ENCODE measurements at regions not wholly inside any gene's neighbourhood (a gene's known extent, or its start where the extent isn't known, plus 50 kb on each side); places are given as distances from the start of the nearest gene placed in this dataset.

DNA sequence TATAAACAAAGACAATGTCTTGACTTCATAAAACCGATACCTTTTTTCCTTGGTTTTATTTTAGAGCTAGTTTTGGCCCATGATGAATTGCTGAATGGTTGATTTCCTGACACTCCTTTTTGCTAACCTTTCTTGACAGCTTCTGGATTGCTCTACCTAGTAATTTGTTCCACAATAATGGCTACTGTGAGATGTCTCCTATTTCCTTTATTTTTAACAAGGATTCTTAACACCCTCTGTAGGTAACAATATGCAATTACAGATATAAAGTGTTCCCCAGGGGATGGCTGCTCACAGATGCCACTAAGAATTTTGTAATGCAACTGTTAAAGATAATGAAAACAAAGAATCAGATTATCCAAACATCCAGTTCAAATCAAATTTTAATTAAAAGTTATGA is 100.8 kb upstream of the ATP5MC3 start:
- FAIRE-seq (peak; percentile 79), DNase-seq (ENCODE audit: low read depth in 1 of 2, low spot score in 2 of 2) (no peak)
- no peak overlapping the region for H2AFZ ChIP-seq (ENCODE audit: low read length)
- H3K27me3 ChIP-seq (replicated peaks in 1 of 4; ENCODE audit: control insufficient read depth in 3 of 4, extremely low read depth in 1 of 4, insufficient read depth in 3 of 4, low read length in 3 of 4), result no peaks in the 10 kb centered on the region
- POLR2A ChIA-PET (ENCODE audit: partially characterized antibody), result no interaction called here
- no peak overlapping the region for H3K4ac ChIP-seq (replicated peaks; ENCODE audit: insufficient read length, low read depth, low read length)
- H4K20me1 ChIP-seq (replicated peaks in 1 of 2; ENCODE audit: control insufficient read depth in 1 of 2, insufficient read depth in 2 of 2, low read length in 2 of 2), result no peaks in the 10 kb centered on the region
- no peaks in the 10 kb centered on the region for H3K36me3 ChIP-seq (ENCODE audit: control insufficient read depth in 2 of 4, insufficient read depth in 4 of 4, low read length in 3 of 4)
- CTCF ChIA-PET (ENCODE audit: partially characterized antibody), result interaction anchor here (0.7 to 10.4 kb wide), 26 partner anchors 10 to 797 kb away, joined by 3 to 84 read pairs (median 4); no protein-coding TSS in a partner anchor
- H2BK12ac ChIP-seq (ENCODE audit: low read depth, low read length), result no peak overlapping the region
- H3K4me1 ChIP-seq (replicated peaks in 1 of 4; ENCODE audit: control insufficient read depth in 3 of 4, insufficient read depth in 4 of 4, low read length in 3 of 4), result no peaks in the 10 kb centered on the region
- H4K8ac ChIP-seq (ENCODE audit: extremely low read depth, insufficient read depth, low read length), result no peak overlapping the region
- H3K9me3 ChIP-seq (ENCODE audit: insufficient read depth in 2 of 2, low read depth in 1 of 2, low read length in 1 of 2), result no peaks in the 10 kb centered on the region
- H3K79me2 ChIP-seq (ENCODE audit: control insufficient read depth in 1 of 2, insufficient read depth in 2 of 2, low read length in 2 of 2), result no peaks in the 10 kb centered on the region
- H2BK15ac ChIP-seq (ENCODE audit: low read length), result no peak overlapping the region
- no peak overlapping the region for H3K56ac ChIP-seq (replicated peaks; ENCODE audit: insufficient read length, low read depth, low read length)
- no peak overlapping the region for H2BK120ac ChIP-seq (replicated peaks; ENCODE audit: low read depth, low read length)
- no peak overlapping the region for H4K91ac ChIP-seq (replicated peaks; ENCODE audit: insufficient read length, low read length)
- no peak overlapping the region for H3K14ac ChIP-seq (ENCODE audit: insufficient read length)
- H3K4me3 ChIP-seq (ENCODE audit: extremely low read depth in 1 of 4, insufficient read depth in 2 of 4, low read depth in 3 of 4, low read length in 4 of 4), result no peak overlapping the region
- H3K79me1 ChIP-seq (ENCODE audit: low read depth, low read length), result no peaks in the 10 kb centered on the region
- no peak overlapping the region for H2BK5ac ChIP-seq (ENCODE audit: low read depth, low read length)
- no peak overlapping the region for H3K18ac ChIP-seq (ENCODE audit: extremely low read depth, low read length)
- no peak overlapping the region for H3K4me2 ChIP-seq (ENCODE audit: insufficient read depth in 1 of 2, low read depth in 2 of 2, low read length in 2 of 2)
- no peak overlapping the region for H2AK5ac ChIP-seq (ENCODE audit: low read depth, low read length)
- H3K9ac ChIP-seq (replicated peaks in 1 of 4; ENCODE audit: extremely low read depth in 1 of 4, low read depth in 3 of 4, low read length in 3 of 4), result no peak overlapping the region
- H3K27ac ChIP-seq (ENCODE audit: low read depth, low read length), result no peak overlapping the region
- 79% methylated on average over 1 of the region's 1 CpG; no CpG with 5 or more reads in 1 of the 2 experiments for WGBS, 2 experiments (ENCODE audit: extremely low coverage in 1 of 2, insufficient coverage in 1 of 2, insufficient read length in 1 of 2, insufficient replicate concordance in 2 of 2, low coverage in 1 of 2, low lambda C conversion rate in 2 of 2, missing lambda C conversion rate in 1 of 2)
- no peak overlapping the region for H4K5ac ChIP-seq (ENCODE audit: insufficient read length, low read depth, low read length)
- TF ChIP-seq YY1 (IDR thresholded peaks at IDR 0.05; ENCODE audit: low read depth, low read length), result peak; percentile 26; the same call in 1 of the 2 replicates
- no peak for TF ChIP-seq ASH2L (IDR thresholded peaks at IDR 0.05; ENCODE audit: low read length)
- peak; percentile 50 to 56 for TF ChIP-seq RAD21 (IDR thresholded peaks at IDR 0.05 in 1 of 2, conservative IDR thresholded peaks at IDR 0.05 in 1 of 2; ENCODE audit: low read depth in 2 of 2, low read length in 2 of 2)
- TF ChIP-seq, protein P1, sequence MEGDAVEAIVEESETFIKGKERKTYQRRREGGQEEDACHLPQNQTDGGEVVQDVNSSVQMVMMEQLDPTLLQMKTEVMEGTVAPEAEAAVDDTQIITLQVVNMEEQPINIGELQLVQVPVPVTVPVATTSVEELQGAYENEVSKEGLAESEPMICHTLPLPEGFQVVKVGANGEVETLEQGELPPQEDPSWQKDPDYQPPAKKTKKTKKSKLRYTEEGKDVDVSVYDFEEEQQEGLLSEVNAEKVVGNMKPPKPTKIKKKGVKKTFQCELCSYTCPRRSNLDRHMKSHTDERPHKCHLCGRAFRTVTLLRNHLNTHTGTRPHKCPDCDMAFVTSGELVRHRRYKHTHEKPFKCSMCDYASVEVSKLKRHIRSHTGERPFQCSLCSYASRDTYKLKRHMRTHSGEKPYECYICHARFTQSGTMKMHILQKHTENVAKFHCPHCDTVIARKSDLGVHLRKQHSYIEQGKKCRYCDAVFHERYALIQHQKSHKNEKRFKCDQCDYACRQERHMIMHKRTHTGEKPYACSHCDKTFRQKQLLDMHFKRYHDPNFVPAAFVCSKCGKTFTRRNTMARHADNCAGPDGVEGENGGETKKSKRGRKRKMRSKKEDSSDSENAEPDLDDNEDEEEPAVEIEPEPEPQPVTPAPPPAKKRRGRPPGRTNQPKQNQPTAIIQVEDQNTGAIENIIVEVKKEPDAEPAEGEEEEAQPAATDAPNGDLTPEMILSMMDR (IDR thresholded peaks at IDR 0.05; ENCODE audit: control extremely low read depth in 1 of 3, insufficient read depth in 1 of 3, low read depth in 1 of 3, low read length in 3 of 3), result peak in 2 of 3 experiments; percentile 25 to 49; a peak in 2 of 4 replicates
- no peak overlapping the region for H3K23ac ChIP-seq (ENCODE audit: insufficient read length)
- no peak overlapping the region for H2BK20ac ChIP-seq (ENCODE audit: low read length)
- no peaks in the 10 kb centered on the region for H3K23me2 ChIP-seq (ENCODE audit: low read depth, low read length)

Measured in H1 (cell line).